SK-N-MC (cell line): ENCODE measurements at regions not wholly inside any gene's neighbourhood (a gene's known extent, or its start where the extent isn't known, plus 50 kb on each side); places are given as distances from the start of the nearest gene placed in this dataset.

Source experiments
- DNase-seq: peaks from one replicate; pipeline ENCODE4 v3.0.0-alpha.2; 2011; ENCODE audit warnings: low read depth, low spot score
- H3K27ac ChIP-seq: fragments of 200-600 bp; sonication (generic); 2 replicates; pipeline ENCODE4 v1.5.1; 2016; ENCODE audit warnings: mixed run types
- H3K36me3 ChIP-seq: fragments of 200-600 bp; sonication (generic); 2 replicates; pipeline ENCODE4 v1.6.1; 2017; ENCODE audit warnings: antibody characterized with exemption, low read length, mixed read lengths; ENCODE audit not compliant: insufficient read depth
- H3K4me3 ChIP-seq: fragments of 200-600 bp; sonication (generic); 2 replicates; pipeline ENCODE4 v1.5.1; 2016
- H3K9ac ChIP-seq: fragments of 200-600 bp; sonication (generic); 2 replicates; pipeline ENCODE4 v1.8.0; 2017; ENCODE audit warnings: mixed run types, mixed read lengths; ENCODE audit not compliant: insufficient read length
- H3K9me3 ChIP-seq: fragments of 200-600 bp; sonication (generic); 2 replicates; pipeline ENCODE4 v1.6.1; 2017; ENCODE audit warnings: low read depth, mild to moderate bottlenecking, antibody characterized with exemption, low read length, moderate library complexity, mixed read lengths
- EZH2 ChIP-seq: fragments of 200-600 bp; sonication (generic); IDR thresholded peaks from one replicate; pipeline ENCODE4 v1.6.1; 2017; ENCODE audit warnings: antibody characterized with exemption
- FOXP2 ChIP-seq: optimal IDR thresholded peaks from 2 replicates; pipeline ENCODE3; 2011; ENCODE audit warnings: mild to moderate bottlenecking, moderate library complexity; ENCODE audit not compliant: insufficient read depth; ENCODE audit errors: extremely low read length, control extremely low read depth
- POLR2AphosphoS5 ChIP-seq: IDR thresholded peaks from 2 replicates; pipeline ENCODE4 v1.6.1; 2012; ENCODE audit warnings: mild to moderate bottlenecking, low read depth, low read length, borderline replicate concordance

DNA sequence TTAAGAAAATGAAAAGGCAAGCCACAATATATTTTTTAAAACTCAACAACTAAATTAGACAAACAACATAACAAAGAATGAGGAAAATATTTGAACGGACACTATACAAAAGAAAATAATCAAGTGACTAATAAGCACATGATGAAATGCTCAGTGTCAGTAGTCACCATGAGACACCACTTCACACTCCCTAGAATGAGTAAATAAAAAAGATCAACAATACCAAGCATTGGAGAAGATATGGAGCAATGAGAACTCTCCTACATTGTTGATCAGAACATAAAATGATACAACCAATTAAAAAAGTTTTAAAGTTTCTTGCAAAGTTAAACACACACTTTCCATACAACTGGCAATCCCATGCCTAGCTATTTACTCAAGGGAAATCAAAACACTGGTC, 222.2 kb downstream of the C7orf25 start:
- Histone ChIP-seq H3K9ac (no peak overlapping the region), H3K9me3 (no peaks in the 10 kb centered on the region), H3K4me3 (no peak overlapping the region), H3K27ac (no peak overlapping the region), H3K36me3 (no peaks in the 10 kb centered on the region)
- DNase-seq = no peak
- TF ChIP-seq EZH2 (no peak), POLR2AphosphoS5 (no peak), FOXP2 (no peak)

GRCh38 chr7:42688056-42688371, 223.9 kb downstream of the C7orf25 start:
- H3K27ac ChIP-seq = no peak overlapping the region

DNA sequence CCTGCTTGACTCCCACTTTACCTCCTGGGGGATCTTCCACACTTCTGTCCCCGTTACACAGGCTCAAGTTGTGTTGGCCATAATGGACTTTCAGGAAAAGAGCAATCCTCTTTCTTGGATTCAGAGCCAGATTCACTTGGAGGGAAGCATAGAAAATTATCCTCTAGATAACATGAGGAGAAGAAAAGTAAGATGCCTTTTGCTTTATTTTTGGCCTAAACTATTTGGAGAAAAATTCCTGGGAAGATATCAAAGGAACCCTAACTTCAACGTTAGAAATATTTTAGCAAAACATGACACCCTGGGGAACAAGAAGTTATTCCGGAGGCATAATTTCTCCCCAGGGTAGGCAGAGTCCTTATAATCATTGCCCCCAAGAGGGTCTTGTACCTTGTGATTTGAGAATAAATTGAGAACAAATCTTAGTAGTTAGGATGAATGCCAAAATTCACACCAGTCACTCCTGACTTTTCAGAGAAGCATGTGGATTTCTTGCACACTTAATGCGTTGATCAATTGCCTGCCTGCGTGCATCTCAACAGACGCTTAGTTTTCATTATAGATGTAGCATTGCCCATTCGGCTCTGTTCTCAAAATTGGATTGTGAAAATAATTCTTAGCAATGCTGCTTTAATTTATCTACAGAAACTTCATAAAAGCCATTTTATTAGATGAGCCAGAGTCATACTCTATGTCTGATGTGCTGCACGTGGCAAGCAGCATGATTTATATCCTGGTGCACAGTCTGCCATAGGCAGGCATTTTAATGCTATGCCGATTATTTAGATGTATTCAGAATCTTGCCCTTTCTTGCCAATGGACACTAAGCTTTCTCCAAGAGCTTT, 224.4 kb downstream of the C7orf25 start:
- Histone ChIP-seq H3K27ac (no peak overlapping the region), H3K9me3 (no peaks in the 10 kb centered on the region), H3K36me3 (no peaks in the 10 kb centered on the region), H3K9ac (no peak overlapping the region), H3K4me3 (no peak overlapping the region)
- no peak for DNase-seq
- TF ChIP-seq POLR2AphosphoS5 = no peak
- TF ChIP-seq EZH2 = no peak
- TF ChIP-seq FOXP2 = no peak

More at GRCh38 chr7:42688056-42688371, 223.9 kb downstream of the C7orf25 start:
- Histone ChIP-seq H3K9me3 (no peaks in the 10 kb centered on the region), H3K36me3 (no peaks in the 10 kb centered on the region), H3K9ac (no peak overlapping the region), H3K4me3 (no peak overlapping the region)
- TF ChIP-seq FOXP2 (no peak), POLR2AphosphoS5 (no peak), EZH2 (no peak)
- no peak for DNase-seq

- no peaks in the 10 kb centered on the region for H3K9me3 ChIP-seq
- H3K27ac ChIP-seq = no peak overlapping the region
- no peak for DNase-seq
- H3K36me3 ChIP-seq = no peaks in the 10 kb centered on the region
- H3K9ac ChIP-seq = no peak overlapping the region
- TF ChIP-seq POLR2AphosphoS5 (no peak), FOXP2 (no peak), EZH2 (no peak)
- H3K4me3 ChIP-seq = no peak overlapping the region
Measured at GRCh38 chr7:42686594-42687156, 225.2 kb downstream of the C7orf25 start.

GRCh38 chr7:42685911-42686310, 226.0 kb downstream of the C7orf25 start:
- Histone ChIP-seq H3K4me3 (no peak overlapping the region), H3K27ac (no peak overlapping the region), H3K36me3 (no peaks in the 10 kb centered on the region), H3K9me3 (no peaks in the 10 kb centered on the region), H3K9ac (no peak overlapping the region)
- TF ChIP-seq FOXP2 = no peak
- TF ChIP-seq POLR2AphosphoS5 = no peak
- TF ChIP-seq EZH2 = no peak
- DNase-seq = no peak

- no peak overlapping the region for H3K4me3 ChIP-seq
- DNase-seq = no peak
- TF ChIP-seq POLR2AphosphoS5 (no peak), FOXP2 (no peak), EZH2 (no peak)
- H3K9ac ChIP-seq = no peak overlapping the region
- no peaks in the 10 kb centered on the region for H3K9me3 ChIP-seq
- H3K36me3 ChIP-seq = no peaks in the 10 kb centered on the region
- H3K27ac ChIP-seq = no peak overlapping the region
Measured at GRCh38 chr7:42677751-42678699, 233.8 kb downstream of the C7orf25 start.

DNA sequence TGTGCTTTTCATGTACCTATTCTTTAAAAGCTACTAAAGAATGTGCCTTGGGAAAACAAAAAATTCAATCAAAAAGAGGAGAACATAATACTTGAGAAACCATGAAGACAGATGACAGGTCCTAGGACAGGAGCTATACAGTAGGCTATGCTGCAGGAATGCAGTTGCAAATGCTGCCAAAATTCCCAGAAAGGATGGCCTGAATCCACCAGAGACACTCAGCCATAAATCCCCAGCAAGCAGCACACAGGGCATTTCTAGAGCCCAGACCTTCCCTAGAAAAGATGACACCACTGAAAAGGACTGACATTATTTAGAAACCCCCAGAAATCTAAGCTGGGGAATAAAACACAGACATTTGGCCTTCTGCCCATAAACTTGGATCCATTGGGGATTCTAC, 237.3 kb downstream of the C7orf25 start:
- TF ChIP-seq FOXP2 = no peak
- TF ChIP-seq EZH2 = no peak
- TF ChIP-seq POLR2AphosphoS5 = no peak
- H3K9me3 ChIP-seq = no peaks in the 10 kb centered on the region
- H3K9ac ChIP-seq = no peak overlapping the region
- no peak overlapping the region for H3K27ac ChIP-seq
- no peak overlapping the region for H3K4me3 ChIP-seq
- H3K36me3 ChIP-seq = no peaks in the 10 kb centered on the region
- DNase-seq = no peak

DNA sequence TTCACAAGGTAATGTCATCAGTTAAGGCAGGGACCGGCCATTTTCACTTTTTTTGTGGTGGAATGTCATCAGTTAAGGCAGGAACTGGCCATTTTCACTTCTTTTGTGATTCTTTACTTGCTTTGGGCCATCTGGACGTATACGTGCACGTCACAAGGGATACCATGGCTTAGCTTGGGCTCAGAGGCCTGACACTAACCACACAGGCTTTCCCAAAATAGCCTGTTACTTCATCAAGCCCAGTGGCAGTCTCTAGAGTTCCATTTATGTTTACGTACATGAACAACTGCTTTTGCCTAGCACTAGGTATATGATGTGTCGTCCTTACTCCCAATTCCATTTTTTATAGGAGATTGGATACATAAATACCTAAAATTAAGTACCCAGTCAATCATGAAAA, 237.9 kb downstream of the C7orf25 start:
- no peak overlapping the region for H3K9ac ChIP-seq

More for the DNA sequence above, 237.9 kb downstream of the C7orf25 start:
- no peaks in the 10 kb centered on the region for H3K9me3 ChIP-seq
- no peak for TF ChIP-seq EZH2
- no peak for TF ChIP-seq FOXP2
- TF ChIP-seq POLR2AphosphoS5 = no peak
- no peak for DNase-seq
- no peak overlapping the region for H3K4me3 ChIP-seq
- H3K36me3 ChIP-seq = no peaks in the 10 kb centered on the region
- no peak overlapping the region for H3K27ac ChIP-seq
